Gastrocnemius medialis (tissue), 4 donors: ENCODE measurements at regions not wholly inside any gene's neighbourhood (a gene's known extent, or its start where the extent isn't known, plus 50 kb on each side); places are given as distances from the start of the nearest gene placed in this dataset.

Experiments used
- ATAC-seq, 2 donors: fragments of 150-250 bp; one replicate each; pipeline ENCODE4 v1.9.1; 2016
- DNase-seq, 2 donors: peaks; one replicate each; pipeline ENCODE4 v3.0.0-alpha.2; 2019
- H3K27ac ChIP-seq, 4 donors: fragments of 200-600 bp; sonication (generic); 1 replicate in 1 of 4; 2 replicates in 3 of 4; pipeline ENCODE4 v1.5.1; 2016 to 2018; ENCODE audit warnings: mild to moderate bottlenecking in 2 of 4, moderate library complexity in 1 of 4
- H3K27me3 ChIP-seq, 3 donors: fragments of 200-600 bp; sonication (generic) in 2 of 3; 1 replicate in 1 of 3; 2 replicates in 2 of 3; pipeline versions ENCODE4 v1.5.1 to v1.6.0; 2016 to 2019; ENCODE audit warnings: mild to moderate bottlenecking in 1 of 3, moderate library complexity in 1 of 3
- H3K36me3 ChIP-seq, 2 donors: fragments of 200-600 bp; sonication (generic) in 1 of 2; one replicate each; pipeline ENCODE4 v1.5.1; 2017 to 2018
- H3K4me1 ChIP-seq, 2 donors: fragments of 200-600 bp; sonication (generic) in 1 of 2; one replicate each; pipeline ENCODE4 v1.5.1; 2016 to 2017; ENCODE audit warnings: mild to moderate bottlenecking in 2 of 2
- H3K4me3 ChIP-seq, 4 donors: fragments of 200-600 bp; sonication (generic) in 3 of 4; 1 replicate in 1 of 4; 2 replicates in 3 of 4; pipeline ENCODE4 v1.5.1; 2016 to 2019; ENCODE audit warnings: mild to moderate bottlenecking in 2 of 4
- H3K9me3 ChIP-seq, 3 donors: fragments of 200-600 bp; sonication (generic) in 2 of 3; 1 replicate in 1 of 3; 2 replicates in 2 of 3; pipeline ENCODE4 v1.5.1; 2016 to 2019
- POLR2A ChIP-seq, 2 donors: fragments of 450-650 bp; IDR thresholded peaks; one replicate each; pipeline ENCODE4 v1.6.1; 2017; ENCODE audit warnings: antibody characterized with exemption in 2 of 2, mild to moderate bottlenecking in 2 of 2, moderate library complexity in 2 of 2
- in situ Hi-C, 4 donors: fragments of 200-750 bp; cut with MboI; loops; one replicate each; pipeline versions ENCODE4 v1.15.0 to v1.8.0; 2017; ENCODE audit warnings: low sequenced_read_pairs in 4 of 4
- intact Hi-C: fragments of 100-400 bp; cut with DNase I; formaldehyde crosslinking; loops from one replicate; pipeline ENCODE4 v1.15.1; 2023; ENCODE audit warnings: low total_unique reads
- TF ChIP-seq, protein P1 (sequence below), 5 experiments: fragments of 450-650 bp in 3 of 5; fragments of 200-600 bp in 2 of 5; sonication (generic) in 2 of 5; IDR thresholded peaks in 4 of 5; conservative IDR thresholded peaks in 1 of 5; 1 replicate in 4 of 5; 2 replicates in 1 of 5; pipeline ENCODE4 v1.5.1; 2016 to 2019; ENCODE audit warnings: antibody characterized with exemption in 5 of 5, mild to moderate bottlenecking in 3 of 5, moderate library complexity in 3 of 5

DNA sequence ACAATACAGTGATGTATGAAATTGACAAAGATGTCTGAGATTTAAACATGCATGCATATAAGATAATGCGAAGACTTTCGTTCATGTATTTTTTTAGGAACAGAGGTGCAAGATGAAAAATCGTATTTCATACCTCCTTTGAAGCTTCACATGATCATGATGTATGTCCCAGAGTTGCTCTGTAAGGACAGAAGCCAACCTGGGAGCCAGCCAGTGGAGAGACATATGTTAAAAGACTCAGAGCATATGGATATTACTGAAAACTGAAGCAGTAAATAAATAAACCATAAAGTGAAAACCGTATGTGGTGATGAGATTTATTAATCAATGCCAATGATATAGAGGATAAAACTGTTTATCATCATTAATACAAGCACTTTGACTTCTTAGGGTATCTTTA, 424.4 kb upstream of the NETO1 start:
- no peaks in the 10 kb centered on the region for H3K36me3 ChIP-seq

DNA sequence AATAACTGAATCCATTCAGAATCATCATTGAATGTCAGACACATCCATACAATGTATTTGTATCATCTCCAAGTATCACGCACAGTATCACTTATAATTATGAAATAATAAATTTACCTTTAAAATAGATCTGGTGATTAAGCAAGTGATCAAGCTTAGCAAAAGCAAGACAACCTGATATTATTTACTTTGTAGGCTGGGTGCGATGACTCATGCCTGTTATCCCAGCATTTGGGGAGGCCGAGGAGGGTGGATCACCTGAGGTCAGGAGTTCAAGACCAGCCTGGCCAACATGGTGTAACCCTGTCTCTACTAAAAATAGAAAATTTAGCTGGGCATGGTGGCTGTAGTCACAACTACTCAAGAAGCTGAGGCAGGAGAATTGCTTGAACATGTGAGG, 421.0 kb upstream of the NETO1 start:
- no peaks in the 10 kb centered on the region for H3K27me3 ChIP-seq
- in situ Hi-C loops: loop anchor here in 1 of 4 donors (25.0 kb wide), 1 partner anchor 102 kb away; no protein-coding TSS in a partner anchor
- H3K4me3 ChIP-seq: no peak overlapping the region
- TF ChIP-seq, protein P1, sequence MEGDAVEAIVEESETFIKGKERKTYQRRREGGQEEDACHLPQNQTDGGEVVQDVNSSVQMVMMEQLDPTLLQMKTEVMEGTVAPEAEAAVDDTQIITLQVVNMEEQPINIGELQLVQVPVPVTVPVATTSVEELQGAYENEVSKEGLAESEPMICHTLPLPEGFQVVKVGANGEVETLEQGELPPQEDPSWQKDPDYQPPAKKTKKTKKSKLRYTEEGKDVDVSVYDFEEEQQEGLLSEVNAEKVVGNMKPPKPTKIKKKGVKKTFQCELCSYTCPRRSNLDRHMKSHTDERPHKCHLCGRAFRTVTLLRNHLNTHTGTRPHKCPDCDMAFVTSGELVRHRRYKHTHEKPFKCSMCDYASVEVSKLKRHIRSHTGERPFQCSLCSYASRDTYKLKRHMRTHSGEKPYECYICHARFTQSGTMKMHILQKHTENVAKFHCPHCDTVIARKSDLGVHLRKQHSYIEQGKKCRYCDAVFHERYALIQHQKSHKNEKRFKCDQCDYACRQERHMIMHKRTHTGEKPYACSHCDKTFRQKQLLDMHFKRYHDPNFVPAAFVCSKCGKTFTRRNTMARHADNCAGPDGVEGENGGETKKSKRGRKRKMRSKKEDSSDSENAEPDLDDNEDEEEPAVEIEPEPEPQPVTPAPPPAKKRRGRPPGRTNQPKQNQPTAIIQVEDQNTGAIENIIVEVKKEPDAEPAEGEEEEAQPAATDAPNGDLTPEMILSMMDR (IDR thresholded peaks at IDR 0.05 in 4 of 5, conservative IDR thresholded peaks at IDR 0.05 in 1 of 5): no peak
- TF ChIP-seq POLR2A (IDR thresholded peaks at IDR 0.05): no peak
- DNase-seq (no peak), ATAC-seq (no peak)
- no peaks in the 10 kb centered on the region for H3K9me3 ChIP-seq
- H3K4me1 ChIP-seq: no peaks in the 10 kb centered on the region
- intact Hi-C loops: no loop called here
- no peaks in the 10 kb centered on the region for H3K36me3 ChIP-seq
- H3K27ac ChIP-seq: no peak overlapping the region

More for the DNA sequence above, 424.4 kb upstream of the NETO1 start:
- DNase-seq: no peak
- in situ Hi-C loops: loop anchor here in 1 of 4 donors (25.0 kb wide), 1 partner anchor 105 kb away; no protein-coding TSS in a partner anchor
- no peaks in the 10 kb centered on the region for H3K4me1 ChIP-seq
- H3K27me3 ChIP-seq: no peaks in the 10 kb centered on the region
- intact Hi-C loops: no loop called here
- no peaks in the 10 kb centered on the region for H3K9me3 ChIP-seq
- H3K4me3 ChIP-seq: no peak overlapping the region
- no peak for TF ChIP-seq POLR2A (IDR thresholded peaks at IDR 0.05)
- TF ChIP-seq, protein P1 (IDR thresholded peaks at IDR 0.05 in 4 of 5, conservative IDR thresholded peaks at IDR 0.05 in 1 of 5): no peak
- no peak for ATAC-seq
- H3K27ac ChIP-seq: no peak overlapping the region

DNA sequence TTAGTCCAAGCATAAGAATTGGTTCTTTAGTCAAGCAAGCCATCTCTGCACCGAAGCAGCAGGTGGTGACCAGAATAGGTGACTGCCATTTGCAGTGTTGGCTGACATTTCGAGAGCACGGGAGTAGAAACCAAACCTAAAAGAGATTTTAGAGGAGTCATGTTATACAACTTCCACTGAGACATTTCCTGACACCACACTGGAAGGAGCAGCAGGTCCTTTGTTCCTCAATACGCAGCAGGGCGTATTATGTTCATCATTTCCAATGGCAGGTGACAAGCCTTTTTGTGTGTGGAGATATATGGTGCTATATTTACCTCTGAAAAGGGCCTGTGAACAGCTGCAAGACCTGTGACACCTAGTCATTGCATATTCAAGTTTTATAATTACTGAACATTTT, 418.8 kb upstream of the NETO1 start:
- Histone ChIP-seq H3K4me1 (no peaks in the 10 kb centered on the region), H3K9me3 (no peaks in the 10 kb centered on the region), H3K36me3 (no peaks in the 10 kb centered on the region), H3K4me3 (no peak overlapping the region), H3K27ac (no peak overlapping the region), H3K27me3 (no peaks in the 10 kb centered on the region)
- TF ChIP-seq, protein P1 (IDR thresholded peaks at IDR 0.05 in 4 of 5, conservative IDR thresholded peaks at IDR 0.05 in 1 of 5): no peak
- TF ChIP-seq POLR2A (IDR thresholded peaks at IDR 0.05): no peak
- DNase-seq: no peak
- no peak for ATAC-seq
- intact Hi-C loops: no loop called here
- in situ Hi-C loops: loop anchor here in 1 of 4 donors (25.0 kb wide), 1 partner anchor 99 kb away; no protein-coding TSS in a partner anchor

DNA sequence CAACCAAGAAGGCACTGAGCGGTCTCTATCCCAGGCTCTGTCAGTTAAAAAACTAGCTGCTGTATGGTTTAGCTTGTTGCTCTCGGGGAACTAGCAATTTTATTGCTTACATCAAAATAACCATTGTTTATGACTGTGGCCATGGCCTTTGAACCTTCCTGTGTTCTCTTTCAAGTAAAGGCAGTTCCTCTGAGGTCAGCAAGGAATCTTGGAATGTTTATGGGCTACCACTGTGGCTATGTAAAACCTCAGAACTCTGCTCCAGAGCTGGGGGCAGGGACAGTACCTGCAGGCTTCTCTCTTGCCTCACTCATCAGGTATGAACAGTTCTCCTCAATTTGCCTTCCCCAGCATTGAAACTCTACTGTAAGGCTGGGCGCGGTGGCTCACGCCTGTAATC, 416.0 kb upstream of the NETO1 start:
- TF ChIP-seq, protein P1 (IDR thresholded peaks at IDR 0.05 in 4 of 5, conservative IDR thresholded peaks at IDR 0.05 in 1 of 5): no peak
- no peak for TF ChIP-seq POLR2A (IDR thresholded peaks at IDR 0.05)
- no peak overlapping the region for H3K27ac ChIP-seq
- H3K27me3 ChIP-seq: no peaks in the 10 kb centered on the region
- no peaks in the 10 kb centered on the region for H3K36me3 ChIP-seq
- H3K9me3 ChIP-seq: no peaks in the 10 kb centered on the region
- in situ Hi-C loops: loop anchor here in 1 of 4 donors (25.0 kb wide), 1 partner anchor 96 kb away; no protein-coding TSS in a partner anchor
- no peaks in the 10 kb centered on the region for H3K4me1 ChIP-seq
- no peak overlapping the region for H3K4me3 ChIP-seq
- DNase-seq (no peak), ATAC-seq (no peak)
- intact Hi-C loops: no loop called here

DNA sequence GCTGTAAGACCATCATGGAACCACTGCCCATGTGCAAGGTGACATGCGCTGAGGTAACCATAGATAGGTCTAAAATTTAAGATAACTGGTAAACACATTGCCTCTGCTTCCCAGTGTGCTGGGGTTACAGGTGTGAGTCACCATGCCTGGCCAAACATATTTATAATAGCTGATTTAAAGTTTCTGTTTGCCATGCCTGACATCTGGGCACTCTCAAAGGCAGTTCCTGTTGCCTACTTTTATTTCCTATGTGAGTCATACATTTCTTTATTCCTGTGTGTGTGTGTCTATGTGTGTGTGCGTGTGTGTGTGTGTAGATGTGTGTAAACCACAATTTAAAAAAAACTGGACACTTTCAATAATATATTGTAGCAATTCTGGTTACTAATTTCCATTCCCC, 415.2 kb upstream of the NETO1 start:
- ATAC-seq (no peak), DNase-seq (no peak)
- in situ Hi-C loops (loop anchor here in 1 of 4 donors (25.0 kb wide), 1 partner anchor 96 kb away; no protein-coding TSS in a partner anchor), intact Hi-C loops (no loop called here)
- H3K9me3 ChIP-seq: no peaks in the 10 kb centered on the region
- no peak overlapping the region for H3K4me3 ChIP-seq
- H3K27me3 ChIP-seq: no peaks in the 10 kb centered on the region
- TF ChIP-seq, protein P1 (IDR thresholded peaks at IDR 0.05 in 4 of 5, conservative IDR thresholded peaks at IDR 0.05 in 1 of 5): no peak
- TF ChIP-seq POLR2A (IDR thresholded peaks at IDR 0.05): no peak
- H3K4me1 ChIP-seq: no peaks in the 10 kb centered on the region
- no peaks in the 10 kb centered on the region for H3K36me3 ChIP-seq
- no peak overlapping the region for H3K27ac ChIP-seq
